HL-60 (cell line): ENCODE measurements at regions not wholly inside any gene's neighbourhood (a gene's known extent, or its start where the extent isn't known, plus 50 kb on each side); places are given as distances from the start of the nearest gene placed in this dataset.

ENCODE experiments used
- CTCF ChIP-seq: IDR thresholded peaks from one replicate; pipeline ENCODE4 v1.5.1; 2011; ENCODE audit warnings: low read length, control low read depth, inconsistent platforms; ENCODE audit not compliant: insufficient read depth
- POLR2AphosphoS5 ChIP-seq: IDR thresholded peaks from 2 replicates; pipeline ENCODE4 v1.6.1; 2012; ENCODE audit warnings: low read depth

GRCh38 chr9:78510035-78510434 lies 213.1 kb downstream of the PSAT1 start:
- TF ChIP-seq CTCF (no peak), POLR2AphosphoS5 (no peak)
